ENCODE measurements at regions not wholly inside any gene's neighbourhood (a gene's known extent, or its start where the extent isn't known, plus 50 kb on each side); places are given as distances from the start of the nearest gene placed in this dataset.

DNA sequence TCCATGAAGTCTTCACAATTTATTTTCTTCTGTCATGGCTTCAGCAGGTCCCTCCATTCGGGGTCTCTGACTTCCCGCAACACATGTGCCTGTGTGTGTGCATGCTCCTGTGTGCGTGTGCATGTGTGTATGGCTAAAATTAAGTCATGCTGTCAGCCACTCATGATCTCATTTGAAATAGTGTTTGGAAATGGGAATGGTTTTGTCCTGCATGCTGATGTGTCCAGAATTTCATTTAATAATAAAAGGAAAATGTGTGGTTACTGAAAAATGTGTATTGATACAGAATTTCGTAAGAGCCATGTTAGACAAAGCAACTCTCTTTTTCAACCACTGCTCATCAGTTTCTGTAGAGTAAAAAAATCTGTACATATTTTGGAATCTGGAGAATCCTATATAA lies 123.8 kb upstream of the PRDX6 start:
- TF ChIP-seq, protein P1, sequence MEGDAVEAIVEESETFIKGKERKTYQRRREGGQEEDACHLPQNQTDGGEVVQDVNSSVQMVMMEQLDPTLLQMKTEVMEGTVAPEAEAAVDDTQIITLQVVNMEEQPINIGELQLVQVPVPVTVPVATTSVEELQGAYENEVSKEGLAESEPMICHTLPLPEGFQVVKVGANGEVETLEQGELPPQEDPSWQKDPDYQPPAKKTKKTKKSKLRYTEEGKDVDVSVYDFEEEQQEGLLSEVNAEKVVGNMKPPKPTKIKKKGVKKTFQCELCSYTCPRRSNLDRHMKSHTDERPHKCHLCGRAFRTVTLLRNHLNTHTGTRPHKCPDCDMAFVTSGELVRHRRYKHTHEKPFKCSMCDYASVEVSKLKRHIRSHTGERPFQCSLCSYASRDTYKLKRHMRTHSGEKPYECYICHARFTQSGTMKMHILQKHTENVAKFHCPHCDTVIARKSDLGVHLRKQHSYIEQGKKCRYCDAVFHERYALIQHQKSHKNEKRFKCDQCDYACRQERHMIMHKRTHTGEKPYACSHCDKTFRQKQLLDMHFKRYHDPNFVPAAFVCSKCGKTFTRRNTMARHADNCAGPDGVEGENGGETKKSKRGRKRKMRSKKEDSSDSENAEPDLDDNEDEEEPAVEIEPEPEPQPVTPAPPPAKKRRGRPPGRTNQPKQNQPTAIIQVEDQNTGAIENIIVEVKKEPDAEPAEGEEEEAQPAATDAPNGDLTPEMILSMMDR (IDR thresholded peaks at IDR 0.05; ENCODE audit: low read depth, low read length), result no peak
- TF ChIP-seq EZH2phosphoT487 (IDR thresholded peaks at IDR 0.05; ENCODE audit: low read depth), result no peak
